CD4-positive, alpha-beta T cell treated with Interleukin-6 at 100 ng/mL for 8 hours (primary cell): ENCODE measurements at regions not wholly inside any gene's neighbourhood (a gene's known extent, or its start where the extent isn't known, plus 50 kb on each side); places are given as distances from the start of the nearest gene placed in this dataset.
"Not testable (repeated sequence)": the region's sequence is repeated elsewhere in the genome, so short reads cannot be mapped to it uniquely, and the experiment has no call there.

Source experiments
- DNase-seq: peaks from one replicate; pipeline ENCODE4 v3.0.0-alpha.2; 2020; ENCODE audit warnings: mixed read lengths, low spot score

DNA sequence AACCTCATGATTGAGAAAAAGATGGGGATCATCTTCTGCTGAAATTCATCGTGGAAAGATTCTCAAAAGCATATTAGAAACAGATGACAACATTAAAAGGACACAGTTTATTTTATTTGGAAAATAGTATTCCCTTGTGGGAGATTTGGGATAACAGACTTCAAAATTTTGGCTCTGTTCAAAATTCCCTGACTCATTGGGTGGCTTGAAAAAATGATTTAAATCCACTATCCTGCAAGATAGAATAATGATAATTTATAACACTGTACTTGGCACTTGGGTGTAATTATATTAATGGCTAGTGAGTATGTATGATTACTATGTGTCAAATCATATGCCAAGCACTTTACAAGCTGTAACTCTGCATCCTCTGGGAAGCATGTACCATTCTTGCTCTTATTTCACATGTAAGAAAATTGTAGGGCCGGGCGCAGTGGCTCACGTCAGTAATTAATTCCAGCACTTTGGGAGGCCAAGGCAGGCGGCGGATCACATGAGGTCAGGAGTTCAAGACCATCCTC is 128.8 kb downstream of the LMNTD1 start:
- no peak for DNase-seq

DNA sequence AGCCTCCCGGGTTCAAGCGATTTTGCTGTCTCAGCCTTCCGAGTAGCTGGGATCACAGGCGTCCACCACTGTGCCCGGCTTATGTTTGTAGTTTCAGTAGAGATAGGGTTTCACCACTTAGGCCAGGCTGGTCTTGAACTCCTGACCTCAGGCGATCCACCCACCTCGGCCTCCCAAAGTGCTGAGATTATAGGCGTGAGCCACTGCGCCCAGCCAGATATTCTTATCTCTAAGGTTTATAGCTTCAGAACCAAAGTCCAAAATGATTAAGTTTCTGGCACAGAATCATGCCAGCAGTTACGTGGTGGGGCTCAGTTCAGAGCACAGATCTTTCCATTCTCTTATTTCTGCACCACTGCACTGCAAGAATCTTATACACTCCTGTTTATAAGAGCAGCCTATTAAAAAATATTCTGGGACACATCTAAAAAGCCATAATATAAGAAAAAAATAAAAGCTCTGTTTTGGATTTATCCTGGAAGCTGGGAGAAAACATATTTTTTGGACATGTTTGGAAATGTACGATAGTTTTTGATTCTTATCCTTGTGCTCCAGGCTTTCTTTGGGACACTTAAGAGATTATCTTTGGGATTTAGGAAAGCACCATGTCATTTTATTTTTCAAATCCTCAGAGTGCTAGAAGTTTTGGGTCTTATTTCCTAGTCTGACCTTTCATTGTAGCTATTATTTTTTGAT is 129.6 kb downstream of the LMNTD1 start:
- no peak for DNase-seq

DNA sequence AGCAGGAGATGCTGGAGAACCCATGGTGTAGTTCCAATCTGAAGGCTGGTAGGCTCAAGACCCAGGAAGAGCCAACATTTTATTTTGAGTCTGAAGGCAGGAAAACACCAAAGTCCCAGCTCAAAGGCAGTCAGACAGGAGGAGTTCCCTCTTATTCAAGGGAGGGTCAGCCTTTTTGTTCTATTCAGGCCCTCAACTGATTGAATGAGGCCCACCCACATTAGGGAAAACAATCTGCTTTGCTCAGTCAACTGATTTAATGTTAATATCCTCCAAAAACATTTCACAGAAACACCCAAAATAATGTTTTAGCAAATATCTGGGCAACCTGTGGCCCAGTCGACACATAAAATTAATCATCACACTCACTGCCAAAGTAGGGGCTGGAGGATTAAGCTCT is 130.8 kb downstream of the LMNTD1 start:
- no peak for DNase-seq

DNA sequence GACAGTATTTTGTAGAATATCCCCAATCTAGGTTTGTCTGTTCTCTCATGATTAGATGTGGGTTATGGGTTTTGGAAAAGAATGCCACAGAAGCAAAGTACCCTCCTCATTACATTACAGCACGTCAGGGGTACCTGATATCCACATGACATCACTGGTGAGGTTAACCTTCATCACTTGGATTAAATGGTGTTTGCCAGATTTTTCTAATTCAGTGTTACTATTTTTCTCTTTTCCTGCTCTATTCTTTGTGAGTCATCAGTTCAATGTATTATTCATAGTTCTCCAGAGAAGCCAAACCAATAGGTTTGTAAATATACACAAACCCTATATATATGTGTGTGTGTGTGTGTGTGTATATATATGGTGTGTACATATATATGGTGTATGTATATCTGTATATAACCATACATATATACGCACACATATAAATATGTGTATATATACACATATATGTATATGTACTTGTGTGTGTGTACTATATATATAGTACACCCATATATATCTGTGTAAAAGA is 131.4 kb downstream of the LMNTD1 start:
- DNase-seq, result no peak

DNA sequence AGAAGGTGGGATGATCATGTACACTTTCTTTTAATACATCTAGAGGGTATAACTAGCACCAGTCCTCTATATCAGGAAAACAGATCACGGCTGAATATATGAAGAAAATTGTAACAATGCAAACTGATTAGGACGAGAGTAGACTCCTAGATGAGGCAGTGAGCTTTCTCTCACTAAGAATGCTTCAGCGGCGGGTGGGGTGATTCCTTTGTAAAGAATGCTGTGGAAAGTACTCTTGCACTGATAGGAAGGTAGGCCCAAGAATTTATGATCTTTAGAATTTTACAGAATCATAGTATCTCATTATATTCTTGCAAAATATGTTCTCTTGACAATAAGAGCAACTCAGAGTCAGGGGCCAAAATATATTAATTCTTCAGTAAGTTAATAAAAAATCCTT is 133.0 kb downstream of the LMNTD1 start:
- DNase-seq, result no peak

DNA sequence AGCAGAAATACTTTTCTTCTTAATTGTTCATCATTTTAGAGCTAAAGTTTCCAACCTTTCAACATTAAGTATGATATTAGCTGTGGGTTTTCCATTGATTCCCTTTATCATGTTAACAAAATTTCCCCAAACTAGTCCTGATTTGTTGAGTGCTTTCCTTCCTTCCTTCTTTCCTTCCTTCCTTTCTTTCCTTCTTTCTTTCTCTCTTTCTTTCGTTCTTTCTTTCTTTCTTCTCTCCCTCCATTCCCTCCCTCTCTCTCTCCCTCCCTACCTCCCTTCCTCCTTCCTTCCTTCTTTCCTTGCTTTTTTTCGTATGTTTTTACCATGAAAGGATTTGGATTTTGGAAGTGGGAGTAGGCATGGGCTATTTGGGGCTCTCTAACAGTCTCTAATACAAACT is 133.5 kb downstream of the LMNTD1 start:
- no peak for DNase-seq

DNA sequence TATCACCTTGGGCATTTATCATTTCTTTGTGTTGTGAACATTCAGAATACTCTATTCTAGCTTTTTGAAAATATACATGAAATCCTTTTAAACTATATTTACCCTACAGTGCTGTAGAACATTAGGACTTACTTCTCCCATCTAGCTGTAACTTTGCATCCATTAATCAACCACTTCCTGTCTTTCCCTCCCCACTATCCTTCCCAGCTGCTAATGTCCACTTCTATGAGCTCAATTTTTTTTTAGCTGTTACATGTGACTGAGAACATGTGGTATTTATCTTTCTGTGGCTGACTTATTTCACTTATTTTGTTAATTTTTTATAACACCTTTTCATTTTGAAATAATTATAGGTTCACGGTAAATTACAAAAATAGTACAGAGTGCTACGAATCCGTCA is 136.0 kb downstream of the LMNTD1 start:
- DNase-seq, result no peak

DNA sequence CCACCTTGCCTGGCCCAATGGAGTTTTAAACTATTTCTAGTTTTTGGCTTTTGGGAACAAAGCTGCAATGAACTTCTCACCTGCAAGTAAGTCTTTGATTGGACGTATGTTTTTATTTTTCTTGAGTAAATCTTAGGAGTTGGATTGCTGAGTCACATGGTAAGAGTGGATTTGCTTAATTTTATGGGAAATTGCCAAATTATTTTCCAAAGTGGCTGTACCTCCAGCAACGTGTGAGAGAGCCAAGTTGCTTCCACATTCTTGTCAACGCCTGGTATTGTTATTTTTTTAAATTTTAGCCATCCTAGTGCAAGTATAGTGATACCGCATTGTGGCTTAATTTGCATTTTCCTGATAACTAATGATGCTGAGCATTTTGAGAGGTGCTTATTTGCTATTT is 136.6 kb downstream of the LMNTD1 start:
- DNase-seq, result no peak

DNA sequence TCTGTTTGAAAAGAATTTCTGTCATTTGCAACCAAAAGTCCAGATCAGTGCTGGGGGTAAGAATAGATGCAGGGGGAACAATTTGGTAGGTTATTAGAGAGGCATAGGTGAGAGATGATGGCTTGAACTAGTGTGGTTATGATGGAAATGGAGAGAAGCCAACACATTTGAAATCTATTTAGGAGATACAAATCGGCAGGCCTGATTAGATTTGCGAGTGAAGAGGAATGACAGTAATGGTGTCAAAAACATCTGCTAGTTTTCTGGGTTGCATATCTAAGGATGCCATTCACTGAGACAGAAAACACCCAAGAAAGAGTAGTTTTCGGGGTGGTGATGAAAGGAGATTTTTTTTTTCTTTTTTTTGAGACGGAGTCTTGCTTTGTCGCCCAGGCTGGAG is 138.1 kb downstream of the LMNTD1 start:
- DNase-seq, result no peak

DNA sequence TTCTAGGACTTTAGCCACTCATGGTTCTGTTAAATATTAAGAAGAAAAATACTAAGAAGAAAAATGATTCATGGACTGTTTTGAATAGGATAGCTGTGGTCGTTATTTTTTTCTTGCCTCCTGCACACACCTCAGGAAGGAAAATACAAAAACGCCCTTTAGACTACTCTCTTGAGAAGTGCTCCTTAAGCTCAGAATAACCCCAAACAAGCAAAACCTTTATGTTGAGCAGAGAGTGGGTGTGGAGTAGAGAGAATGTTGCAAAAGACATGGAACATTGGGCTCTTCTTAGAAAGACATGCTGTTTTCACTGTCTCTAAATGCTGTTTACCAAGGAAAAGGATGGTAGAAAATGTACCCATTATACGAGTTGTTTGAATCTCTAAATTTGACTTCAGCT is 140.3 kb downstream of the LMNTD1 start:
- no peak for DNase-seq

DNA sequence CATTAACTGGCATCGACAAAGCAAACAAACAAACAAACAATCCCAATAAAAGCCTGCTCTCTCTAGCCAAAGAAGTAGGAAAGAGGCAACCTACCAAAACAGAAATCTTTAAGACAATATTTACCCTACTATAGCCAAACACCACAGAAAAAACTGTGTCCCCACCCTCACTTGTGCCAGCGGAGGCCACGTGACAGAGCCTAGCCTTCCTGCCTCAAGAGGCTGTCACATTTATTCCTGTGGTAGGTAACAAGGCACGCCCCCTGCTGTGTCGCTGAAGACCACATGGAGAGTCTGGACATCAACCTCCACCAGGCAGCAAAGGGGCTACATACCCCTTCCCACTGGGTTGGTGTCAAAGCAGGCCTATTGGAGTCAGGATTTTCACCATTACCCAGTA is 148.1 kb downstream of the LMNTD1 start:
- no peak for DNase-seq

DNA sequence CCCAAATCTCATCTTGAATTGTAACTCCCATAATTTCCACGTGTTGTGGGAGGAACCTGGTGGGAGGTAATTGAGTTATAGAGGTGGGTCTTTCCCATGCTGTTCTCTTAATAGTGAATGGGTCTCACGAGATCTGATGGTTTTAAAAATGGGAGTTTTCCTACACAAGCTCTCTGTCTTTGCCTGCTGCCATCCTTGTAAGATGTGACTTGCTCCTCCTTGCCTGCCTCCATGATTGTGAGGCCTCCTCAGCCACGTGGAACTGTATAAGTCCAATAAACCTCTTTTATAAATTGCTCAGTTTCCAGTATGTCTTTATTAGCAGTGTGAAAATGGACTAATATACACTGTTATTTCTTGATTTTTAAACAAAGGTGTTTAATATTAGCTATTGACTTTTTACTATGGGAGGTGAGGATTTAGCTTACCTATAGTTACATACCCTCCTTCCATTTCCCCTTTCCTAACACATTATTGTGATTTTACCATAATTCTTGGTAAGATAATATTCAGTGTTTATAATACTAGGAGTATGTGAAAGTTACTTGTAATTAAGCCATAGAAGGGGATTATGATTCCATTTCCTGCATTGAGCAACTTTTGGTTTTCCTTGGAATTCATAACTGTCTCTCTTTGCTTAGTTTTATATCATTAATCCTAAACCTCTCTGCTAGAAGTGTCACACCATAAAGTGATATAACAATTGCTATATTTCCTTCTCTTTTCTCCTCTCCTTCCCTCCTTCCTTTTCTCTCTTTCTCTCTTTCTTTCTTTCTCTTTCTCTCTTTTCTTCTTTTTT is 151.0 kb upstream of the KRAS start:
- DNase-seq, result no peak

DNA sequence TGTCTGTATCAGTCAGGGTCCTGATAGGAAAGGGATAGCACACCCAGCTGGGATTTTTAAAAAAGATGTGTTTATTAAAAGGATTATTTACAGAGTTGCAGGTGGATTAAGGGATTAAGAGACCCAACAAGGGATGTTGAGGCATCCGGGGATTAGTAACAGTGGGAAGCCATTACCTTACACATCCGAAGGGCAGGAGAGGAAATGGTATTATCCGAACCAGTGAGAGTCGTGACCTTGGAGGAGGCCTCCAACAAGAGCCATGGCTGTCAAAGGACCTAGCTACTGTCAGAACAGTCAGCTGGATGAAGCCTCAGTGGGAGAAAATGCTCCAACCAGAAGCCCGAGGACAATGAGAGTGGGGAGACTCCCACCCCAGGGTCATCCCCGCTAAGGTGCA is 146.3 kb upstream of the KRAS start:
- no peak for DNase-seq

DNA sequence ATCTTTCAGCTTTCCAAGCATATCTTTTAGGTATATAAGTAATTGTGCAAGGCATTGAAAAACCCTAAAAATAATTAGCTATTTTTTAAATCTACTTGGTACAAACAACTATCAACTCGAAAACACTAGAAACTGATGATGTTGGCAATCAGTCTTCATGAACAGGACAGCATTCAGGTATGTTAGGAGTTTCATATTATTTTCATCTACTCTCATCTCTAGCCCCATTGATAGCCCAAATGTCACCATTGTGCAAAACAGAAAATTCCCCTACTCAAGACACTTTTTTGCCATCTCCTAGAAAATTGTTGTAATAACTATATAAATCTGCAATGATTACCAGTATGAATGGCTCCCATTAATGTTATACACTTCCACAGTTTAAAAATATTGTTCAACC is 144.5 kb upstream of the KRAS start:
- no peak for DNase-seq

DNA sequence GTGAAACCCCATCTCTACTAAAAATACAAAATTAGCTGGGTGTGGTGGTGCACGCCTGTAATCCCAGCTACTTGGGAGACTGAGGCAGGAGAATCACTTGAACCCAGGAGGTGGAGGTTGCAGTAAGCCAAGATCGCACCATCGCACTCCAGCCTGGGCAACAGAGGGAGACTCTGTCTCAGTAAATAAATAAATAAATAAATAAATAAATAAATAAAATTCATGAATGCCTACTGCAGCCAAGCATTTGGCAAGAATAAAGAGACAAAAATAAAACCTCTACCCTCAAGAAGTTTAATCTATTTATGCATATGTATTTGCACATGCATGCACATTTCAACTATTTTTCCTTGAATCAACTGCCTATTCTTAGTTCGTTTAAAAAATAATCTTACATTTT is 144.0 kb upstream of the KRAS start:
- not testable (repeated sequence) for DNase-seq

DNA sequence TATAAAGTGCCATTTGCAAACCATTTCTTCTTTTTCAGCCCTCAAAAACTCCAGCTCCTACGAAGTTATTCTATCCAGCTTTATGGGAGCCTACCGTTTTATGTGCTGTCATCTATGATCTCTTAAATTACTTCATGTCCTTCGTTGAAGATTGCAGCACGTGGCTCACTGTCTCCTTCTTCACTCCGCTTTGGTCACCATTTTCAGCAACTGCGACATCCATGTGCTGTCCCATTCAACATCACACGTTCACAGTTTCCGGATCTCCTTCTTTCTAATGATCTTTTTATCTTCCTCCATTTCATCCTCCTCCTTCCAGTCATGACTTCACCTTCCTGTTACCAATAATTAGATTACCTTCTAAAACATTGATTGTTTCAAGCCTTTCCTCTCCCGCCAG is 143.3 kb upstream of the KRAS start:
- no peak for DNase-seq

DNA sequence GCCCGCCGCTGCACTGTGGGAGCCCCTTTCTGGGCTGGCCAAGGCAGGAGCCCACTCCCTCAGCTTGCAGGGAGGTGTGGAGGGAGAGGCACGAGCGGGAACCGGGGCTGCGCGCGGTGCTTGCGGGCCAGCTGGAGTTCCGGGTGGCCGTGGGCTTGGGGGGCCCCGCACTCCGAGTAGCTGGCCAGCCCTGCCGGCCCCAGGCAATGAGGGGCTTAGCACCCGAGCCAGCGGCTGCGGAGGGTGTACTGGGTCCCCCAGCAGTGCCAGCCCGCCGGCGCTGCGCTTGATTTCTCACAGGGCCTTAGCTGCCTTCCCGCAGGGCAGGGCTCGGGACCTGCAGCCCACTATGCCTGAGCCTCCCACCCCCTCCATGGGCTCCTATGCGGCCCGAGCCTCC is 140.6 kb upstream of the KRAS start:
- DNase-seq, result not testable (repeated sequence)

DNA sequence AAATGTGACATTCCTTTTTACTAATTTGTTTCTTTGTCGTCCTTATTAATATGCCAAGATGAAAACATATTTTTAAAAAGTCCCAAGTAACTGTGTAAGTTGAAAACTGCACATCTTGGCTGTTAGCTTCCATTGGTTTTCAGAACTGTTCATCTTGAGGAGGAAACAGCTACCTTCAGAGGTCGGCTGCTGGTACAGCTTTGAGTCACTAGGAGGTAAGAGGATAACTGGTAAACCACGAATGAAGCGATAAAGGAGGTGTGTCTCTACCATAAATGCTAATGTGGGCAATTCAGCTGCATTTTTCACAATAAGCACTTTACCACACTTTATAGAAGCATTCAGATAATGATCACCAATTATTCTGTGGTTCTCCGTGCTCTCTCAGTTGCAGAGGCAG is 137.5 kb upstream of the KRAS start:
- DNase-seq, result peak; percentile 30

DNA sequence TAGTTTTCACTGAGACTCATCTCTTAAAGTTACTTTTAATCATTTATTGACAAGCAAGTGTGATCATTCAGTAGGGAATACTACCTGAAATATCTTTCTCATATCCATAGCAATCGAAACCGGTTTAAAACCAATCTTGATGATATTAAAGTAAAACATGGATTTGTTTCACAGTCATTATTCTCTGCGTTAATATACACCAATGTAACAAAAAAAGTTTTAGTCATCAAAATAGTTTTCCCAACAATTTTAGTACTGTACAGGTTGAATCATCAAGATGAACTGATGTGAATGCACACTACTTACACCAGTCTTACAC is 137.0 kb upstream of the KRAS start:
- DNase-seq, result no peak

DNA sequence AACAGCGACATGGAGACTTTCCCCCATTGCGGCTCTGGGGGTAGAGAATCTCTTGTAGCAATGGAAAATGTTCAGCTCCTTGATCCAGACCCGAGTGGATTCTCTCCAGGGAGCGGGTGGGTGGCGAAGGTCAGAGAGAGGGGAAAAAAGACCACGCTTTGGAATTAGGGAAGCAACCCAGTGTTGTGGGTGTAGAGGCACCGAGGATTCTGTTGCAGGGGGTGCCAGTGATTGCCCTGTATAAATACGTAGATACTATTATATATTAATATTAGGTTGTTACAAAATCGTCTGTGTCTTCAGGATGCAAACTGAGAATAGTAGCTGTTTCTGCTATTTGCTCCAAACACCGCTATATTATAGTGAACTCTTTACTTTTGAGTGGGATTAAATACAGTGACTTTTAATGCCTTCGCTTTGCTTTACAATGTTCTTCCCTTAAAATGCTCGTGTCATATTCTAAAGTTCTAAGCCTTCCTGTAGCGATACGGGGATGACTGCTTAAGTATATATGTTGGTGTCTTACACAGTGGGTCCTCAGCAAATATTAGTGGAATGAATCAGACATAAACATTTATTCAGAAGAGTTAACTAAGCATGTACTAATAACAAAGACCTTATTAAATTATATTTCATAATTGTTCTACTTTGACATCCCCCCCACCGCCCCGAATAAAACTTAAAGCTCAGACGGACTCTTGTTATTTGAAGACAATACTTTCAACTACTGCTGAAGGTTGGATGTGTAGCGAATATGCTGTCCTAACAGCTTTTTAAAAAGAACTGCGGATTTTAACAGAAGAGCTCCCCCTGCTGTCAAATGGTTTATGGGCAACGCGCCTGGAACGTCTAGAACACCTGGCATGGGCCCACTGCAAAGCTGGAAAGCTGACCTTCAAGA is 136.4 kb upstream of the KRAS start:
- peak; percentile 85 for DNase-seq

DNA sequence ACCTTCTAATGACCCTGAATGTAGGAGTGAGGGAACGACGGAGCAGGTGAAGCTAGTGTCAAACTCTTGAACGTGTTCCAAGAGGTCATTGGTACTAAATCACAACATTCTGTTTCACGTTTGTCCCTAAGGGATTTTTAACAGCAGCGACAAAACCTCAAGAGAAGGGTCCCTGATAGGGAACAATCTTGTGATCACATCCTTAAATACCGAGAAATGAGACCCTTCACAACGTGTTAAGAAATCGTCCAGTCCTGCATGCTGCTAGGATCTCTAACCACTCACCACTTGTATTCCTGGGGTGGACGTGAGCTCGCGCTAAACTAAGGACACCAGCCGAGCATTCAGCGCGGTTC is 134.1 kb upstream of the KRAS start:
- DNase-seq, result no peak

DNA sequence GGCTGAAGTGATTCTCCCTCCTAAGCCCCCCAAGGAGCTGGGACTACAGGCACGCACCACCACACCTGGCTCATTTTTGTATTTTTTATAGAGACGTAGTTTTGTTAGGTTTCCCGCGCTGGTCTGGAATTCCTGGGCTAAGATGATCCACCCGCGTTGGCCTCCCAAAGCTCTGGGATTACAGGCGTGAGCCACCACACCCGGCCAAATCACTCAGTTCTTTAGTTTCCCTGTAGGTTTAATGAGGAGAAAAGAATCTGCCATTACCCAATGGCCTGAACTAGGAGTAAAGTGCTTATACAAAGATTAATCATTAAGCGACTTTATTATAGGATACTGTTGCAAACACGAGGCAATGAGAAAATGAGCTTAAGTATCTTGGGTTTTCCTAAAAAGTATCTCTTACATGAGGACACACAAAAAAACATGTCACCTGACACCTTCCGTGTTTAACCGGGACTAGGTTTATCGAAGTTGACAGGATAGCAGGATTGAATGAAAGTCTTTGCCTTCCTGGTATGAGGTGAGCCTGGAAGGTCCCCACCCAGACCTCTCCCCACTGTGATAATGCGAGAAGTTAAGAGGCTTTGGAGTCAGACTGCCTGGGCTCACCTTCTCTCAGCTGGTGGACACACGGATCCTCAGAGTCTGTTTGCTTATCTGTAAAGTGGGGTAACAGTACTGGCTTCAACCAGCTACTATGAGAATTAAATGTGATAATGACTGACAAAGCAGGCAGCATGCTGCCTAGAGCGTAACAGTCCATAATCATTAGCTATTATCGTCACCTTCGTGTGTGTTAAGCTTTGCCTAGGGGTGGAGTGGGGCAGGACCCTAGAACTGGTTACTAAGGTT is 133.5 kb upstream of the KRAS start:
- no peak for DNase-seq
